ENCODE measurements at regions not wholly inside any gene's neighbourhood (a gene's known extent, or its start where the extent isn't known, plus 50 kb on each side); places are given as distances from the start of the nearest gene placed in this dataset.

DNA sequence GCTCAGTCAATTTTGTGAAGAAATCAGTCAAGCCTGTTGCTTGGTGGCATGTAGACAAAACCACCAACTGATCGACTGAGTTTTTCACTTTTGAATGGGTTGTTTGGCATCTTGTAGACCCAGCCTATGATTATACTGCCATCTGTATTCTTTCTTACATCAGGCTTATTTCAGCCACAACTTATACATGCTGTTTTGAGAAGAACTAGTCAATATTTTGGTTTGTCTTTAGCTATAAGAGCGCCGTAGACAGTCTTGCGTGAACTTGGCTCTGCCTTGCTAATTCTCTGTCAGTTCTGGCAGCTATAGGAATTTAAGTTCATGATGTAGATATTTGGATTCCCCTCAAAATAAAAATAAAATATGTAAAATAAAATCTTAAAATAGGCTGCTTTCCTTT, 742.0 kb upstream of the FANCL start:
- TF ChIP-seq GATA3 (IDR thresholded peaks at IDR 0.05; ENCODE audit: low read depth, low read length) (no peak), GATA2 (IDR thresholded peaks at IDR 0.05; ENCODE audit: low read depth, low read length) (no peak)
